Lower leg skin (tissue), 3 donors: ENCODE measurements at regions not wholly inside any gene's neighbourhood (a gene's known extent, or its start where the extent isn't known, plus 50 kb on each side); places are given as distances from the start of the nearest gene placed in this dataset.

Experiments
- POLR2A ChIP-seq, 2 donors: fragments of 450-650 bp; IDR thresholded peaks; one replicate each; pipeline ENCODE4 v1.6.1; 2016 to 2017; ENCODE audit warnings: antibody characterized with exemption in 2 of 2, mild to moderate bottlenecking in 1 of 2, moderate library complexity in 1 of 2
- TF ChIP-seq, protein P1 (sequence below), 3 donors: fragments of 450-650 bp; IDR thresholded peaks; one replicate each; pipeline ENCODE4 v1.5.1; 2016; ENCODE audit warnings: antibody characterized with exemption in 3 of 3, mild to moderate bottlenecking in 3 of 3, moderate library complexity in 2 of 3

DNA sequence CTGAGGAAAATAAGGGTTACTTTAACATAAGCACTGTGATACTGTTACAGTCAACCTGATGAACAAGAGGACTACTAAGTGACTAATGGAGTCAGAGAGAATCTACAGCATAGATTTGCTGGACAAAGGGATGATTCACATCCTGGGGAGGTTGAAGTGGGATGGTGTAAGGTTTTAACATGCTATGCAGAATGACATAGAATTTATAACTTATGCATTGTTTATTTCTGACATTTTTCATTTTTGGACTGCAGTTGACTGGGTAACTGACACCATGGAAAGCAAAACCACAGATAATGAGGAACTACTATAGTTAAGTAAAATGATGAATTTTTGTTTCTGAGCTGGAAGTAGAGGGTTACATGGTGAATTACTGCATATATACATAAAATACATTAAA is 389.2 kb downstream of the MAT2B start:
- TF ChIP-seq, protein P1, sequence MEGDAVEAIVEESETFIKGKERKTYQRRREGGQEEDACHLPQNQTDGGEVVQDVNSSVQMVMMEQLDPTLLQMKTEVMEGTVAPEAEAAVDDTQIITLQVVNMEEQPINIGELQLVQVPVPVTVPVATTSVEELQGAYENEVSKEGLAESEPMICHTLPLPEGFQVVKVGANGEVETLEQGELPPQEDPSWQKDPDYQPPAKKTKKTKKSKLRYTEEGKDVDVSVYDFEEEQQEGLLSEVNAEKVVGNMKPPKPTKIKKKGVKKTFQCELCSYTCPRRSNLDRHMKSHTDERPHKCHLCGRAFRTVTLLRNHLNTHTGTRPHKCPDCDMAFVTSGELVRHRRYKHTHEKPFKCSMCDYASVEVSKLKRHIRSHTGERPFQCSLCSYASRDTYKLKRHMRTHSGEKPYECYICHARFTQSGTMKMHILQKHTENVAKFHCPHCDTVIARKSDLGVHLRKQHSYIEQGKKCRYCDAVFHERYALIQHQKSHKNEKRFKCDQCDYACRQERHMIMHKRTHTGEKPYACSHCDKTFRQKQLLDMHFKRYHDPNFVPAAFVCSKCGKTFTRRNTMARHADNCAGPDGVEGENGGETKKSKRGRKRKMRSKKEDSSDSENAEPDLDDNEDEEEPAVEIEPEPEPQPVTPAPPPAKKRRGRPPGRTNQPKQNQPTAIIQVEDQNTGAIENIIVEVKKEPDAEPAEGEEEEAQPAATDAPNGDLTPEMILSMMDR (IDR thresholded peaks at IDR 0.05): no peak
- no peak for TF ChIP-seq POLR2A (IDR thresholded peaks at IDR 0.05)
